IMR-90 (cell line): ENCODE measurements at regions not wholly inside any gene's neighbourhood (a gene's known extent, or its start where the extent isn't known, plus 50 kb on each side); places are given as distances from the start of the nearest gene placed in this dataset.

Experiments used
- ATAC-seq: fragments of 200-7000 bp; cut with Tn5 transposase; 2 replicates; pipeline ENCODE4 v1.9.1; 2020; ENCODE audit warnings: low read depth, mild to moderate bottlenecking, moderate library complexity
- BruUV-seq: library from RNA; stranded (reverse); fragments of 400-500 nt; replicated peaks from 2 replicates; lab custom pipeline; 2021; lab: Mats Ljungman, UMichigan
- CTCF ChIA-PET: fragments of 300-600 bp; formaldehyde crosslinking; extraction: SDS; loops from one replicate; lab custom pipeline; 2021; ENCODE audit warnings: antibody characterized with exemption; lab: Yijun Ruan, JAX
- POLR2A ChIA-PET: fragments of 300-600 bp; sonication (Branson Sonifier 250); formaldehyde crosslinking; loops from one replicate; lab custom pipeline; 2022; ENCODE audit warnings: antibody characterized with exemption; ENCODE audit not compliant: unreplicated experiment; lab: Charles Lee
- DNase-seq: peaks from one replicate; pipeline ENCODE4 v3.0.0; 2013
- H2AFZ ChIP-seq: replicated peaks from 2 replicates; pipeline ENCODE3; 2013; ENCODE audit warnings: low read length, mild to moderate bottlenecking; ENCODE audit not compliant: poor library complexity
- H2AK5ac ChIP-seq: 2 replicates; pipeline ENCODE4 v1.6.1; 2013; ENCODE audit warnings: low read depth, low read length, inconsistent platforms
- H2AK9ac ChIP-seq: replicated peaks from 2 replicates; pipeline ENCODE3; 2013; ENCODE audit warnings: mild to moderate bottlenecking, low read depth, low read length, moderate library complexity; ENCODE audit not compliant: poor library complexity
- H2BK120ac ChIP-seq: 2 replicates; pipeline ENCODE4 v1.6.1; 2013; ENCODE audit warnings: low read depth, low read length, inconsistent platforms
- H2BK15ac ChIP-seq: 3 replicates; pipeline ENCODE4 v1.6.1; 2013; ENCODE audit warnings: low read depth, low read length, inconsistent platforms
- H2BK20ac ChIP-seq: 2 replicates; pipeline ENCODE4 v1.6.1; 2013; ENCODE audit warnings: low read depth, mild to moderate bottlenecking, inconsistent platforms, low read length, moderate library complexity
- H2BK5ac ChIP-seq: 2 replicates; pipeline ENCODE4 v1.6.1; 2013; ENCODE audit warnings: mild to moderate bottlenecking, low read depth, low read length, inconsistent platforms; ENCODE audit not compliant: poor library complexity, severe bottlenecking
- H3K14ac ChIP-seq: replicated peaks from 2 replicates; pipeline ENCODE4 v1.6.1; 2013; ENCODE audit warnings: low read depth, low read length, inconsistent platforms
- H3K18ac ChIP-seq: 2 replicates; pipeline ENCODE4 v1.6.1; 2013; ENCODE audit warnings: low read depth, low read length, control low read depth
- H3K23ac ChIP-seq: 2 replicates; pipeline ENCODE4 v1.6.1; 2013; ENCODE audit warnings: low read depth, low read length, inconsistent platforms
- H3K27ac ChIP-seq: 2 replicates; pipeline ENCODE4 v1.5.1; 2013; ENCODE audit warnings: mild to moderate bottlenecking, control low read depth, low read length; ENCODE audit not compliant: insufficient read depth
- H3K27me3 ChIP-seq: 2 replicates; pipeline ENCODE4 v1.6.1; 2013; ENCODE audit warnings: low read length; ENCODE audit not compliant: control insufficient read depth, insufficient read depth
- H3K36me3 ChIP-seq: 2 replicates; pipeline ENCODE4 v1.6.1; 2013; ENCODE audit warnings: low read length, mixed read lengths; ENCODE audit not compliant: control insufficient read depth, insufficient read depth
- H3K4ac ChIP-seq: 2 replicates; pipeline ENCODE4 v1.6.1; 2013; ENCODE audit warnings: low read depth, low read length, inconsistent platforms
- H3K4me1 ChIP-seq: 2 replicates; pipeline ENCODE4 v1.6.1; 2013; ENCODE audit warnings: low read length, mixed read lengths; ENCODE audit not compliant: control insufficient read depth, insufficient read depth
- H3K4me2 ChIP-seq: 2 replicates; pipeline ENCODE4 v1.6.1; 2013; ENCODE audit warnings: low read depth, mild to moderate bottlenecking, control low read depth, low read length, moderate library complexity
- H3K4me3 ChIP-seq: 2 replicates; pipeline ENCODE4 v1.5.1; 2013; ENCODE audit warnings: low read depth, mild to moderate bottlenecking, control low read depth, low read length, moderate library complexity; ENCODE audit not compliant: insufficient read depth
- H3K56ac ChIP-seq: 2 replicates; pipeline ENCODE4 v1.6.1; 2013; ENCODE audit warnings: low read length, inconsistent platforms; ENCODE audit not compliant: insufficient read depth; ENCODE audit errors: extremely low read depth
- H3K79me1 ChIP-seq, 2 experiments: 2 replicates each; pipeline ENCODE4 v1.6.1; 2013; ENCODE audit warnings: low read length in 2 of 2, inconsistent platforms in 1 of 2, low read depth in 1 of 2
- H3K9ac ChIP-seq: 2 replicates; pipeline ENCODE4 v1.6.1; 2013; ENCODE audit warnings: low read depth, low read length, control low read depth
- H3K9me1 ChIP-seq: 2 replicates; pipeline ENCODE4 v1.6.1; 2013; ENCODE audit warnings: low read length, inconsistent platforms; ENCODE audit not compliant: insufficient read depth
- H3K9me3 ChIP-seq: 2 replicates; pipeline ENCODE4 v1.6.1; 2013; ENCODE audit warnings: low read length; ENCODE audit not compliant: control insufficient read depth, insufficient read depth
- H4K20me1 ChIP-seq: 2 replicates; pipeline ENCODE4 v1.6.1; 2013; ENCODE audit warnings: low read length, inconsistent platforms; ENCODE audit not compliant: insufficient read depth
- H4K5ac ChIP-seq: 2 replicates; pipeline ENCODE4 v1.6.1; 2013; ENCODE audit warnings: mild to moderate bottlenecking, low read depth, low read length, control low read depth
- H4K8ac ChIP-seq, 2 experiments: 2 replicates each; pipeline ENCODE4 v1.6.1; 2013; ENCODE audit warnings: low read depth in 2 of 2, low read length in 2 of 2, control low read depth in 1 of 2, inconsistent platforms in 1 of 2
- H4K91ac ChIP-seq: 2 replicates; pipeline ENCODE4 v1.6.1; 2013; ENCODE audit warnings: low read depth, low read length, inconsistent platforms; ENCODE audit not compliant: insufficient read depth
- CEBPB ChIP-seq: IDR thresholded peaks from 2 replicates; pipeline ENCODE4 v1.6.1; 2012; ENCODE audit warnings: low read depth, low read length, improper control_type of control experiment
- CTCF ChIP-seq: conservative IDR thresholded peaks from 2 replicates; pipeline ENCODE4 v1.5.1; 2012; ENCODE audit warnings: mild to moderate bottlenecking, low read depth, low read length, improper control_type of control experiment
- MAZ ChIP-seq: IDR thresholded peaks from 2 replicates; pipeline ENCODE4 v1.6.1; 2012; ENCODE audit warnings: low read depth, mild to moderate bottlenecking, low read length, improper control_type of control experiment, moderate library complexity, borderline replicate concordance
- NFE2L2 ChIP-seq: fragments of 150-350 bp; IDR thresholded peaks from 2 replicates; pipeline ENCODE4 v1.6.1; 2016; ENCODE audit warnings: low read depth, mild to moderate bottlenecking, low read length
- RAD21 ChIP-seq: IDR thresholded peaks from 2 replicates; pipeline ENCODE4 v1.6.1; 2012; ENCODE audit warnings: low read length, improper control_type of control experiment
- RFX5 ChIP-seq: IDR thresholded peaks from 2 replicates; pipeline ENCODE4 v1.8.0; 2012; ENCODE audit warnings: low read depth, mild to moderate bottlenecking, low read length, moderate library complexity
- WGBS, 2 experiments: methylation state at CpG; one replicate each; pipeline versions ENCODE4 v1.1.5 to v1.1.7; 2013; ENCODE audit warnings: missing lambda C conversion rate in 2 of 2; ENCODE audit not compliant: insufficient read length in 1 of 2; ENCODE audit errors: extremely low coverage in 2 of 2; 5-methylcytosine and 5-hydroxymethylcytosine counted together
- dilution Hi-C: fragments of 300-500 bp; cut with HindIII; formaldehyde crosslinking; loops from one replicate; pipeline ENCODE4 v1.14.3; 2018; ENCODE audit warnings: low sequenced_read_pairs; ENCODE audit not compliant: unreplicated experiment
- in situ Hi-C: fragments of 300-500 bp; cut with MboI; formaldehyde crosslinking; loops from 3 replicates; pipeline ENCODE4 v1.14.3; 2019; ENCODE audit warnings: low sequenced_read_pairs, inconsistent platforms, mixed read lengths
- intact Hi-C: fragments of 100-400 bp; cut with micrococcal nuclease; formaldehyde crosslinking; loops from 2 replicates; pipeline ENCODE4 v1.10.0; 2022

DNA sequence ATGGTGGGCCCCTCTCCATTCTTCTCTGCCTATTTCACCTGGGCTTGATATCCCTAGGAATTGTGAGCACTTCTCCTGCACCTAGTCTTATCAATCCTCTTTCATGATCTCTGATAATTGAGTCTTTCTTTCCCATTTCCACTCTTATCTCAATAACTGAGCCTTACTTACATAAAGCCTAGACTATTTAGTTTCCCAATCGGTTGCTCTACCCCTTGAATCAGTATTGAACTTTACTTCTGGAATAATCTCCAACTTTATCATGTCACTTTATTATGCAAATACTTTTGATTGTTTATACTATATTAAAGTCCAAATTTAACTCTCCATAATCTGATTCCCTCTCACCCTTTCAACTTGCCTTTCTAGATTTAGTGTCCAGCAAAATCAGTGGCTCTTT, 222.7 kb downstream of the SPRY1 start:
- no peak overlapping the region for H4K5ac ChIP-seq
- H3K9ac ChIP-seq, result no peak overlapping the region
- H2AK5ac ChIP-seq, result no peak overlapping the region
- no peaks in the 10 kb centered on the region for H3K79me1 ChIP-seq
- H4K20me1 ChIP-seq, result no peaks in the 10 kb centered on the region
- no peak overlapping the region for H3K56ac ChIP-seq
- H3K9me3 ChIP-seq, result no peaks in the 10 kb centered on the region
- DNase-seq (no peak), ATAC-seq (no peak)
- no peak for TF ChIP-seq RAD21
- no peak for TF ChIP-seq NFE2L2
- TF ChIP-seq RFX5, result no peak
- TF ChIP-seq CTCF, result no peak
- TF ChIP-seq MAZ, result no peak
- no peak for TF ChIP-seq CEBPB
- H3K27me3 ChIP-seq, result no peaks in the 10 kb centered on the region
- no TSS peak for BruUV-seq
- WGBS, 2 experiments, result no CpG with 5 or more reads among the region's 1 CpG
- H2AK9ac ChIP-seq, result no peak overlapping the region
- H3K9me1 ChIP-seq, result no peaks in the 10 kb centered on the region
- no peak overlapping the region for H3K4me2 ChIP-seq
- H2BK5ac ChIP-seq, result no peak overlapping the region
- no peak overlapping the region for H3K14ac ChIP-seq
- H2BK20ac ChIP-seq, result no peak overlapping the region
- no peak overlapping the region for H3K27ac ChIP-seq
- no peak overlapping the region for H2BK15ac ChIP-seq
- dilution Hi-C loops, result no loop called here
- ChIA-PET POLR2A (no interaction called here), CTCF (no interaction called here)
- H3K36me3 ChIP-seq, result no peaks in the 10 kb centered on the region
- H3K18ac ChIP-seq, result no peak overlapping the region
- H2BK120ac ChIP-seq, result no peak overlapping the region
- H3K4me1 ChIP-seq, result peaks cover 2% of the 10 kb centered on the region; the same call in 1 of the 2 replicates
- H2AFZ ChIP-seq, result no peak overlapping the region
- in situ Hi-C loops, result no loop called here
- no peak overlapping the region for H3K23ac ChIP-seq
- no peak overlapping the region for H4K8ac ChIP-seq
- no peak overlapping the region for H3K4me3 ChIP-seq
- no peak overlapping the region for H4K91ac ChIP-seq
- intact Hi-C loops, result no loop called here
- no peak overlapping the region for H3K4ac ChIP-seq
